ENCODE measurements at regions not wholly inside any gene's neighbourhood (a gene's known extent, or its start where the extent isn't known, plus 50 kb on each side); places are given as distances from the start of the nearest gene placed in this dataset.

DNA sequence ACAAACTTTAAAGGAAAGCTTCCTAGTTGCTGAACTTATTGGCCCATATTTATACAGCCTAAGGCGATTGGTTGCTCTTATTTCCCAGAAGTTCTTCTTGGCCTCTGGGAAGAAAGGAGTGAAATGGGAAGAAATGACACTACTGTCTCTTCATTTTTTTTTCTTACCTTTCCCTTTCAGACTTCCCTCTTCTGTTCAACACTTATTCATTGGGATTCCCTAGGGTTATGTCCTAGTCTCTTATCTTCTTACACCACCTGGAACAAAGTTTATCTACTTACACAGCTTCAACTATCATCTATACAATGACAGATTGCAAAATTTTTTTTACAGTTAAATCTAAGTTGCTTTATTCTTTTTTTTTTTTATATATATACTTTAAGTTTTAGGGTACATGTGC lies 68.0 kb downstream of the SNX12 start:
- Histone ChIP-seq H3K27me3 (no peaks in the 10 kb centered on the region), H3K4me3 (no peak overlapping the region), H3K36me3 (no peaks in the 10 kb centered on the region), H3K27ac (no peak overlapping the region), H3K9me3 (no peaks in the 10 kb centered on the region), H3K4me1 (no peaks in the 10 kb centered on the region)
- DNase-seq: no peak
- intact Hi-C loops (cut with DNase I): no loop called here
- TF ChIP-seq POLR2A (IDR thresholded peaks at IDR 0.05): no peak
- TF ChIP-seq CTCF (IDR thresholded peaks at IDR 0.05): no peak
- WGBS, 2 donors: 36 to 73% methylated on average over 1 of the region's 1 CpG

DNA sequence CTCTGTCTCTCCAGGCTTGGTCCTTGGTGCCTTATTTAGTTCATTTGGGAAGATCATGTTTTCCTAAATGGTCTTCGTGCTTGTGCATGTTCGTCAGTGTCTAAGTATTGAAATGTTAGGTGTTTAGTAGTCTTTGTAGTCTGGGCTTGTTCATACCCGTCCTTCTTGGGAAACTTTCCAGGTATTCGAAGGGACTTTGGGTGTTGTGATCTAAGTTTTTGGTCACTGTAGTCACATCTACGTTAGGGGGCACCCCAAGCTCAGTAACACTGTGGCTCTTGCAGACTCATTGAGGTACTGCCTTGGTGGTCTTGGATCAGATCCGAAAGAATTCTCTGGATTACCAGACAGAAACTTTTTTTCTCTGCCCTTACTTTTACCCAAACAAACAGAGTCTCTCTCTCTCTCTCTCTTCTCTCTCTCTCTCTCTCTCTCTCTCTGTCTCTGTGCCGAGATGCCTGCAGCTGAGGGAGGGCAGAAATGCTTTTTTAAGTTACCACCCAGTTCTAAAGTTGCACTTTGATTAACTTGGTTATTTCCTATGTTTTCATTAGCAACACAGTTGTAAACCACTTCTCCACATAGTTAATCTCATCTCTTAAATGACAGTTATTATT lies 67.6 kb upstream of the SLC7A3 start:
- no peak overlapping the region for H3K27ac ChIP-seq
- no peaks in the 10 kb centered on the region for H3K27me3 ChIP-seq
- no peak for DNase-seq
- H3K4me3 ChIP-seq: no peak overlapping the region
- TF ChIP-seq CTCF (IDR thresholded peaks at IDR 0.05) (peak in 2 of 6 experiments; percentile 16 to 27), POLR2A (IDR thresholded peaks at IDR 0.05) (no peak)
- intact Hi-C loops (cut with DNase I): no loop called here
- H3K9me3 ChIP-seq: no peaks in the 10 kb centered on the region
- no peaks in the 10 kb centered on the region for H3K4me1 ChIP-seq
- no peaks in the 10 kb centered on the region for H3K36me3 ChIP-seq
- WGBS, 2 donors: 7 to 16% methylated on average over 7 of the region's 7 CpGs

DNA sequence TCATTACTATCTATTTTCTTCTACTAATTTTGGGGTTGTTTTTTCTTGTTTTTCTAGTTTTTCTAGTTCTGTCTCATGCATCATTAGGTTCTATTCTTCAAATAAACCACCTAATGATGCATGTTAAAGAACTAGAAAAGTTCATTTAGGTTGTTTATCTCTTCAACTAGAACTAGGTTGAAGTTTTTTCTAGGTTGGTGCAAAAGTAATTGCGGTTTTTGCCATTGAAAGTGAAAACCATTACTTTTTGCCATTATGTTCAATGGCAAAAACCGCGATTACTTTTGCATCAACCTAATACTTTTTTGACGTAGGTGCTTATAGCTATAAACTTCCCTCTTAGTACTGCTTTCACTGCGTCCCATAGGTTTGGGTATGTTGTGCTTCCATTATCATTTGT lies 64.4 kb upstream of the SLC7A3 start:
- no peaks in the 10 kb centered on the region for H3K36me3 ChIP-seq
- H3K9me3 ChIP-seq: peaks cover 0 to 11% (median 0%) of the 10 kb centered on the region in 3 donors
- H3K4me1 ChIP-seq: no peaks in the 10 kb centered on the region
- WGBS, 2 donors: 85 to 88% methylated on average over 5 of the region's 5 CpGs
- H3K4me3 ChIP-seq: no peak overlapping the region
- no peak overlapping the region for H3K27ac ChIP-seq
- no peak for DNase-seq
- intact Hi-C loops (cut with DNase I): no loop called here
- TF ChIP-seq CTCF (IDR thresholded peaks at IDR 0.05) (no peak), POLR2A (IDR thresholded peaks at IDR 0.05) (no peak)
- no peaks in the 10 kb centered on the region for H3K27me3 ChIP-seq

DNA sequence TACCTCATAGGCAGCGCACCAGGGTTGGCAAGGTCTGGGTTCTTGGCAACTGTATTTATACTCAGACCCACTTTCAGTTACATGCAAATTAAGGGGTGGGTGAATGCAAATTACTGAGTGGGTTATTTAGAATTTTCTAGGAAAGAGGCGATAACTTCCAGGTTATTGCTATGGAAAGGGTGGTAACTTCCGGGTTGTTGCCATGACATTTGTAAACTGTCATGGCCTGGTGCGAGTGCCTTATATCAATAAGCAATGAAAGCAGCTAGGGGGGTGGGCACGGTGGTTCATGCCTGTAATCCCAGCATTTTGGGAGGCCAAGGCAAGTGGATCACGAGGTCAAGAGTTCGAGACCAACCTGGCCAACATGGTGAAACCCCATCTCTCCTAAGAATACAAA lies 57.5 kb upstream of the SLC7A3 start:
- intact Hi-C loops (cut with DNase I): loop anchor here (10.0 kb wide), 1 partner anchor 176 kb away; no protein-coding TSS in a partner anchor
- no peak overlapping the region for H3K27ac ChIP-seq
- H3K4me1 ChIP-seq: no peaks in the 10 kb centered on the region
- DNase-seq: no peak
- no peaks in the 10 kb centered on the region for H3K27me3 ChIP-seq
- WGBS, 2 donors: 75 to 92% methylated on average over 4 to 6 of the region's 7 CpGs
- peaks cover 0 to 11% (median 0%) of the 10 kb centered on the region in 3 donors for H3K9me3 ChIP-seq
- H3K4me3 ChIP-seq: no peak overlapping the region
- H3K36me3 ChIP-seq: no peaks in the 10 kb centered on the region
- TF ChIP-seq POLR2A (IDR thresholded peaks at IDR 0.05): no peak
- no peak for TF ChIP-seq CTCF (IDR thresholded peaks at IDR 0.05)
